ENCODE measurements at regions not wholly inside any gene's neighbourhood (a gene's known extent, or its start where the extent isn't known, plus 50 kb on each side); places are given as distances from the start of the nearest gene placed in this dataset.

- Histone ChIP-seq H3K36me3 (no peaks in the 10 kb centered on the region), H3K9me3 (ENCODE audit: low read depth) (no peaks in the 10 kb centered on the region), H3K4me3 (no peak overlapping the region), H3K27ac (no peak overlapping the region), H3K27me3 (no peaks in the 10 kb centered on the region), H3K4me1 (ENCODE audit: low read depth) (no peaks in the 10 kb centered on the region)
- no peak for DNase-seq (ENCODE audit: low read depth in 1 of 2, low spot score in 1 of 2)
- TF ChIP-seq, protein P1, sequence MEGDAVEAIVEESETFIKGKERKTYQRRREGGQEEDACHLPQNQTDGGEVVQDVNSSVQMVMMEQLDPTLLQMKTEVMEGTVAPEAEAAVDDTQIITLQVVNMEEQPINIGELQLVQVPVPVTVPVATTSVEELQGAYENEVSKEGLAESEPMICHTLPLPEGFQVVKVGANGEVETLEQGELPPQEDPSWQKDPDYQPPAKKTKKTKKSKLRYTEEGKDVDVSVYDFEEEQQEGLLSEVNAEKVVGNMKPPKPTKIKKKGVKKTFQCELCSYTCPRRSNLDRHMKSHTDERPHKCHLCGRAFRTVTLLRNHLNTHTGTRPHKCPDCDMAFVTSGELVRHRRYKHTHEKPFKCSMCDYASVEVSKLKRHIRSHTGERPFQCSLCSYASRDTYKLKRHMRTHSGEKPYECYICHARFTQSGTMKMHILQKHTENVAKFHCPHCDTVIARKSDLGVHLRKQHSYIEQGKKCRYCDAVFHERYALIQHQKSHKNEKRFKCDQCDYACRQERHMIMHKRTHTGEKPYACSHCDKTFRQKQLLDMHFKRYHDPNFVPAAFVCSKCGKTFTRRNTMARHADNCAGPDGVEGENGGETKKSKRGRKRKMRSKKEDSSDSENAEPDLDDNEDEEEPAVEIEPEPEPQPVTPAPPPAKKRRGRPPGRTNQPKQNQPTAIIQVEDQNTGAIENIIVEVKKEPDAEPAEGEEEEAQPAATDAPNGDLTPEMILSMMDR (IDR thresholded peaks at IDR 0.05; ENCODE audit: low read depth, low read length): no peak
Measured at GRCh38 chr2:194602750-194603149, 1054.3 kb upstream of the SLC39A10 start.

DNA sequence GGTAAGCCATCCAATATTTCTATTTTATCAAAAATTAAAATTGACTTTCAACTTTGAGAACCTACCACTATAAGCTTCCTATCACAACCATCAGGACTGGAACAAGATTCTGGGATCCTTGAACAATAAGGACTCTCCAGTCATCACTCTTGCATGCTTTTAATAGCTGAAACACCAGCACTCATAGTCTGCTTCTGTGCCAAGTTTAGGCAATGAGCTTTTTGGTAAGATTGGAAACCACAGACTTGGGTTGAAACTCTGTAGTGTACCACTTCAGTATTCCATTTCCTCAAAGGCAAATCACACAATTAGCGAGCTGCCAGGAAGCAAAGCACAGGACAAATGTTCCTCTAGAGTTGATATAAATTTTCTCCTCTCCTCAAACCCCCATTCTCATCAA is 1065.8 kb upstream of the SLC39A10 start:
- Histone ChIP-seq H3K36me3 (no peaks in the 10 kb centered on the region), H3K4me3 (no peak overlapping the region), H3K4me1 (ENCODE audit: low read depth) (no peaks in the 10 kb centered on the region), H3K27ac (no peak overlapping the region), H3K27me3 (no peaks in the 10 kb centered on the region), H3K9me3 (ENCODE audit: low read depth) (no peaks in the 10 kb centered on the region)
- DNase-seq (ENCODE audit: low read depth in 1 of 2, low spot score in 1 of 2): no peak
- TF ChIP-seq, protein P1 (IDR thresholded peaks at IDR 0.05; ENCODE audit: low read depth, low read length): no peak

- Histone ChIP-seq H3K4me1 (ENCODE audit: low read depth) (no peaks in the 10 kb centered on the region), H3K27me3 (no peaks in the 10 kb centered on the region), H3K27ac (no peak overlapping the region), H3K4me3 (no peak overlapping the region), H3K9me3 (ENCODE audit: low read depth) (no peaks in the 10 kb centered on the region), H3K36me3 (no peaks in the 10 kb centered on the region)
- TF ChIP-seq, protein P1 (IDR thresholded peaks at IDR 0.05; ENCODE audit: low read depth, low read length): no peak
- no peak for DNase-seq (ENCODE audit: low read depth in 1 of 2, low spot score in 1 of 2)
Measured at GRCh38 chr2:194587739-194588270, 1069.2 kb upstream of the SLC39A10 start.

DNA sequence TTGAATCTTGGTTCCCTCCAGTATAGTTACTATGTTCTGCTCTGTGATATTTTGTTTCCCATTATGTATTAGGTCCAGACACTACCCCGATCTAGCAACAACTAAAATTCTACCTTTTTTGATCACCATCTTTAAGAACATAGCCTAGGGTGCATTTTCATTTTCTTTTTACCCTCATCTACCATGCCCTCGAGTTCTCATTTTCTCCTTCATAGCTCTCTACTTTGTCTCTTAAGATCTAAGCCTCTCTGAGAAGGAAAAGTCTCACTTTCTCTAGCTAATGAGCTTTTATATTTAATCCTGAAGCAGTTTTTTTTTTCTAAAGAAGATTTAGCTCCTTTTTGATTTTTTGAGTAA is 1089.4 kb upstream of the SLC39A10 start:
- DNase-seq (ENCODE audit: low read depth in 1 of 2, low spot score in 1 of 2): no peak
- H3K9me3 ChIP-seq (ENCODE audit: low read depth): no peaks in the 10 kb centered on the region
- H3K27me3 ChIP-seq: no peaks in the 10 kb centered on the region
- TF ChIP-seq, protein P1 (IDR thresholded peaks at IDR 0.05; ENCODE audit: low read depth, low read length): no peak
- H3K36me3 ChIP-seq: no peaks in the 10 kb centered on the region
- no peak overlapping the region for H3K27ac ChIP-seq
- H3K4me1 ChIP-seq (ENCODE audit: low read depth): no peaks in the 10 kb centered on the region
- H3K4me3 ChIP-seq: no peak overlapping the region

DNA sequence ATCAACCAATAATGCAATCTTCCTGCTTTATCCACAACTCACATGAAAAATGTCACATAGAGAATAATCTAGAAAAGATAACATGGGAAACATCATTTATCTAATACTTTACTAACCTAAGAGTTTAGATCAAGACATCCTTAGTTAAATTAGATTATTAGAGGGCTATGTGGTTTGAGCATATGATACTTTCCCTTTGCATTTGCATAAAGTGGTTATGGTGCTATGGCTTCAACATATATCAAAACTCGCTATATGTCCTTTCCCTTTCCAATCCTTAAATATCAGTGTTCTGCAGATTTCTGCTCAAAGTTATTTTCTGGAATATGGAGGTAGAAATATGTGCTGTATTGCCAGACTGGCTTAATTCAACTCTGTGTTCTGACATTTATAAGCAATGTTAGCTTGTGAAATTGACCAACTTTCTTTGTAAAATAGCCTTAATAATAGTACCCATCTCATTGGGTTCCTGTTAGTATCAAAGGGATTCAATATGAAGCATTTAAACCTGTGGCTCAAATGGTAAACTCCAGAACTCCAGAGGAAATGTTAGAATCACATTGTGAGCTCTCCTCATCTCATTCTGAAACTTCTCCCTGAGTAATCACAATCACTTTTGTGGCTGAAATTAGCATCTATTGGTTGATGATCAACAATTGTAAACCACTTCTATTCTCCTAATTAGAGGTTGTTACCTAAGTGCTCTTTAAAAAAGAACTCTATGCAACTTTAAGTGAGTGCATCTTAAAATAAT is 1089.9 kb upstream of the SLC39A10 start:
- TF ChIP-seq, protein P1 (IDR thresholded peaks at IDR 0.05; ENCODE audit: low read depth, low read length): no peak
- no peaks in the 10 kb centered on the region for H3K27me3 ChIP-seq
- H3K36me3 ChIP-seq: no peaks in the 10 kb centered on the region
- H3K4me1 ChIP-seq (ENCODE audit: low read depth): no peaks in the 10 kb centered on the region
- no peak overlapping the region for H3K4me3 ChIP-seq
- no peaks in the 10 kb centered on the region for H3K9me3 ChIP-seq (ENCODE audit: low read depth)
- H3K27ac ChIP-seq: no peak overlapping the region
- no peak for DNase-seq (ENCODE audit: low read depth in 1 of 2, low spot score in 1 of 2)
